Stimulated activated naive CD8-positive, alpha-beta T cell treated with anti-CD3 and anti-CD28 coated beads, Interleukin-15, amount 100 ng/mL, for 72 hours (primary cell): ENCODE measurements at regions not wholly inside any gene's neighbourhood (a gene's known extent, or its start where the extent isn't known, plus 50 kb on each side); places are given as distances from the start of the nearest gene placed in this dataset.

ENCODE experiments used
- ATAC-seq: fragments of 150-1000 bp; cut with Tn5 transposase; 2 replicates; pipeline ENCODE4 v1.10.0; 2021; ENCODE audit warnings: mild to moderate bottlenecking, moderate library complexity
- DNase-seq, 2 donors: peaks; one replicate each; pipeline ENCODE4 v3.0.0; 2021 to 2022
- H3K27ac Mint-ChIP-seq, 2 donors: one replicate each; pipeline ENCODE4 v1.8.0; 2022; ENCODE audit warnings: mild to moderate bottlenecking in 2 of 2, mixed read lengths in 2 of 2, moderate library complexity in 2 of 2
- H3K27me3 Mint-ChIP-seq: one replicate; pipeline ENCODE4 v1.8.0; 2022; ENCODE audit warnings: mixed read lengths
- H3K4me1 Mint-ChIP-seq: one replicate; pipeline ENCODE4 v1.8.0; 2022; ENCODE audit warnings: mild to moderate bottlenecking, mixed read lengths
- H3K4me3 Mint-ChIP-seq, 2 donors: one replicate each; pipeline ENCODE4 v1.8.0; 2022; ENCODE audit warnings: mild to moderate bottlenecking in 2 of 2, mixed read lengths in 2 of 2, moderate library complexity in 1 of 2
- H3K9me3 Mint-ChIP-seq, 2 donors: one replicate each; pipeline ENCODE4 v1.8.0; 2022; ENCODE audit warnings: mixed read lengths in 2 of 2

- no peak for DNase-seq
- no peak for ATAC-seq
- no peak overlapping the region for H3K4me3 Mint-ChIP-seq
- peaks cover 25 to 28% of the 10 kb centered on the region in 2 donors for H3K9me3 Mint-ChIP-seq
- H3K27ac Mint-ChIP-seq, result no peak overlapping the region
- no peaks in the 10 kb centered on the region for H3K4me1 Mint-ChIP-seq
- no peaks in the 10 kb centered on the region for H3K27me3 Mint-ChIP-seq
Observed at GRCh38 chr17:77733576-77734296, 224.8 kb upstream of the TNRC6C start.

DNA sequence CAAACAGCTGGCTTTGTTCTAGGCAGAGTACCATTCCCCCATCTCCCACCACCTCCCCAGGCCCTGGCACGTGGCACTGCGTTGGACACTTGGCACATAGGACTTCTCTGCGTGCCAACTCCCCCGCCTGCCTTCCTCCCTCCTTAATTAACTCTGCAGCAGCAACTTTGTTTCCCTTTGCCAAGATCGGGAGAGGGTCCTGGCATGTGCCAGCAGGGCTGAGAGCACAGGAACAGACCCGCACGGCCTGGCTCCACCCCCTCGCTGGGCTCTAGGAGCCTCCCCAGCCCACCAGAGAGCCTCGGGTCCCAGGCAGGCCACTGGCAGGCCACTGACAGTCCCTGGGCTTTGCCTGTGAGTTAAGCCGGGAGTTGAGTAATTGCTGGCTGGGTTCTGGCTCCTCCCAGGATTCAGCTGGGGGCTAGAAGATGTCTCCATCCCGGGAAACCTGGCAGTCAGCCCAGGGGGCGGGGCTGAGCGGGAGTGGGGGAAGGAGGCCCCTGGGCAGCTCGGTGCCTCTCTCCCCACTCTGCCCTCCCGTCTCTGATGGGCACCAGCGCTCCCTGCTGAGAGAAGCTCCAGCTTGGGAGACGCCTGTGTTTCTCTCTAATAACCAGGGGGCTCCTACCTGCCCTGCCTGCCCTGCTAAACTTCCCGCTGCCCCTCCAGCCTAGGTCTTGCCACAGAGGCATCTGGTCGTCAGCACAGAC, 224.0 kb upstream of the TNRC6C start:
- peak in 1 of 2 donors; percentile 6 for DNase-seq
- Mint-ChIP-seq H3K27me3 (no peaks in the 10 kb centered on the region), H3K4me3 (no peak overlapping the region), H3K27ac (no peak overlapping the region), H3K9me3 (peaks cover 25 to 28% of the 10 kb centered on the region in 2 donors), H3K4me1 (no peaks in the 10 kb centered on the region)
- ATAC-seq, result no peak

DNA sequence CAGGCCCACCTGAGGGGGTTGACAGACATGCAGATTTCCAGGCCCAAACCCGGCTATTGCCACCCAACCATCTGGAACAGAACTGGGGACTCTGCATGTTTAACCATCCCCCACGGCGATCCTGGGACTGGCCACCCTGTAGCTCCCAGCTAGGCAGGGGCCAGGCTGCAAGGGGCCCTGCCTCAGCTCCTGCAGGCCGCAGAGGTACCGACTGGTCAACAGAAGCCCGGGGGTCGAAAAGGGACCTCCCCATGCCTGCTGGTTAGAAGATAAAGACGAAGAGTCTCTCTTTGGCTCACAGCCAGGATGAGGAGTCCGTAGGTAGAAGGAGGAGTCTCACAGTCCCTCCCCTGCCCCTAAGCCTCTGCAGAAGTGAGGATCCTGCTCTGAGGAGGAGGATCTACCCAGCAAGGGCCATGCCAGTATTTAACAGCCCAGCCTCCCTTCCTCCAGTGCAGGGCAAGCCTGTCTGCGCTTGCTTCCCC, 223.4 kb upstream of the TNRC6C start:
- ATAC-seq, result no peak
- Mint-ChIP-seq H3K27me3 (no peaks in the 10 kb centered on the region), H3K27ac (no peak overlapping the region), H3K4me1 (no peaks in the 10 kb centered on the region), H3K4me3 (no peak overlapping the region), H3K9me3 (peaks cover 25 to 26% of the 10 kb centered on the region in 2 donors)
- DNase-seq, result peak in 1 of 2 donors; percentile 6

DNA sequence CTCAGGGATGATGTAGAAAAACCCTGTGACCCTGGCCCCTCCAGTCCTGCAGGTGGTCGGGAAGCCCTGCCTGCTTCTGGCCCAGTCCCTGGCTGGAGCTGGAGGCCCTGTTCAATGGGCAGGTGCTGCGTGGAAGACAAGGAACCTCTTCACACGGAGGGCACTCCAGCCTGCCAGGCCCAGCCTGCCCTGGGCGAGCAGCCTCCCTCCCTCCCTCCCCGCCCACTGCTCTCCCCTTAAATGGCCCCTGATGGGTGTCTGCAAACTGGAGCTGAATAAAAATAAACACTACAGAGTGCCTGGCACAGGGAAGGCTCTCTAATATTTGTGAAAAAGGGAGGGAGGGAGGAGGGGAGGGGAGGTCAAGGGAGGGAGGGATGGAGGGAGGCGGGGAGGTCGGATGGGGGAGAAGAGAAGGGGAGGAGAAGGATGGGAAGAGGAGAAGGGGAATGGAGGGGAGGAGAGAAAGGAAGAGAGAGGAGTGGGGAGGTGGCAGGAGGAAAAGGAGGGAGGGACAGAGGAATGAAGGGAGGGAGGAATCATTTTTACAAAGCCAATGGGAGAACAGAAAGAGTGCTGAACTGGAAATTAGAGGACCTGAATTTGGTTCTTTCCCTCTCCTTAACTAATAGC, 222.8 kb upstream of the TNRC6C start:
- H3K9me3 Mint-ChIP-seq, result peaks cover 20 to 25% of the 10 kb centered on the region in 2 donors
- H3K4me3 Mint-ChIP-seq, result no peak overlapping the region
- no peaks in the 10 kb centered on the region for H3K4me1 Mint-ChIP-seq
- H3K27ac Mint-ChIP-seq, result peak overlapping the region in 1 of 2 donors; percentile 54
- H3K27me3 Mint-ChIP-seq, result no peaks in the 10 kb centered on the region
- ATAC-seq (no peak), DNase-seq (peak in 1 of 2 donors; percentile 3)

DNA sequence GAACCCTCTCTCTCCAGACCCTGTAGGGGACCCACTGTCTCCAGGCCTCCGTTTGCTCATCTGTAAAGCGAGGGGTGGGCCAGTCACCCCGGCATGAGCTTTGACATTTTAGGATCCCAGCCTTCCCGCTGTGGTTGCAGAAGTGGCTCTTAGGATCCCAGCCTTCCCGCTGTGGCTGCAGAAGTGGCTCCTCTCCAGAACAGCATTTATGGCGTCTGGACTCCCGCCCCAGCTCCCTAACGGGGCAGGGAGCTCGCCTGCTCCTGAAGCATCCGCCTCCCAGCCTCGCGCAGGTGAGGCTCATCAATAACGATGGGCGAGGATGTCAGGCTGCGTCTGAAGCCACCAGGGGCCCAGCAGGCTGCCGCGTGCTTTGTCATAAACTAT, 222.3 kb upstream of the TNRC6C start:
- no peak overlapping the region for H3K27ac Mint-ChIP-seq
- no peaks in the 10 kb centered on the region for H3K27me3 Mint-ChIP-seq
- H3K9me3 Mint-ChIP-seq, result peaks cover 19 to 25% of the 10 kb centered on the region in 2 donors
- ATAC-seq (no peak), DNase-seq (peak in 1 of 2 donors; percentile 2)
- no peak overlapping the region for H3K4me3 Mint-ChIP-seq
- no peaks in the 10 kb centered on the region for H3K4me1 Mint-ChIP-seq

- Mint-ChIP-seq H3K27me3 (no peaks in the 10 kb centered on the region), H3K4me1 (no peaks in the 10 kb centered on the region), H3K27ac (no peak overlapping the region), H3K9me3 (peaks cover 19 to 24% of the 10 kb centered on the region in 2 donors), H3K4me3 (no peak overlapping the region)
- ATAC-seq, result no peak
- peak in 1 of 2 donors; percentile 2 for DNase-seq
Observed at GRCh38 chr17:77736721-77737120, 221.8 kb upstream of the TNRC6C start.

GRCh38 chr17:77737442-77738265, 220.8 kb upstream of the TNRC6C start:
- Mint-ChIP-seq H3K9me3 (peaks cover 11 to 15% of the 10 kb centered on the region in 2 donors), H3K4me3 (no peak overlapping the region), H3K27ac (no peak overlapping the region), H3K4me1 (no peaks in the 10 kb centered on the region), H3K27me3 (no peaks in the 10 kb centered on the region)
- ATAC-seq (no peak), DNase-seq (peak in 1 of 2 donors; percentile 3)

GRCh38 chr17:77738751-77739531, 219.6 kb upstream of the TNRC6C start:
- no peak overlapping the region for H3K4me3 Mint-ChIP-seq
- H3K27ac Mint-ChIP-seq, result no peak overlapping the region
- ATAC-seq (no peak), DNase-seq (peak in 1 of 2 donors; percentile 2)
- no peaks in the 10 kb centered on the region for H3K4me1 Mint-ChIP-seq
- H3K9me3 Mint-ChIP-seq, result peaks cover 0 to 2% of the 10 kb centered on the region in 2 donors
- no peaks in the 10 kb centered on the region for H3K27me3 Mint-ChIP-seq

DNA sequence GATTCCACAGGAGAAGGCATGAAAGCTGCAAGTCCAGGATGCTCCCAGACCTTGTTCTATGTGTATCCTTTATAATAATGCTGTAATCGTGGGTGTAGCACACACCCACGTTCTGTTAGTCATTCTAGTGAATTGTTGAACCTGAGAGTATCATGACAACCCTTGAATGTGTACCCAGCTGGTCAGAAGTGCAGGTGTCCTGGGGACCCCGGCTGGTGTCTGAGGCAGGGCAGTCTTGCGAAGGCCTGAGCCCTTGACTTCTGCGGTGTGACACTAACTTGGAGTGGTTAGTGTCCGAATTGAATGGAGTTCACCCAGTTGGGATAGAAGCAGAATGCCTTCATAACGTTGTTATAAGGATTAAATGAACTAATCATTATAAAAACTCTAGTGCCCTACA, 218.0 kb upstream of the TNRC6C start:
- no peaks in the 10 kb centered on the region for H3K4me1 Mint-ChIP-seq
- no peak overlapping the region for H3K4me3 Mint-ChIP-seq
- peaks cover 0 to 12% of the 10 kb centered on the region in 2 donors for H3K9me3 Mint-ChIP-seq
- DNase-seq (no peak), ATAC-seq (no peak)
- H3K27ac Mint-ChIP-seq, result no peak overlapping the region
- no peaks in the 10 kb centered on the region for H3K27me3 Mint-ChIP-seq

DNA sequence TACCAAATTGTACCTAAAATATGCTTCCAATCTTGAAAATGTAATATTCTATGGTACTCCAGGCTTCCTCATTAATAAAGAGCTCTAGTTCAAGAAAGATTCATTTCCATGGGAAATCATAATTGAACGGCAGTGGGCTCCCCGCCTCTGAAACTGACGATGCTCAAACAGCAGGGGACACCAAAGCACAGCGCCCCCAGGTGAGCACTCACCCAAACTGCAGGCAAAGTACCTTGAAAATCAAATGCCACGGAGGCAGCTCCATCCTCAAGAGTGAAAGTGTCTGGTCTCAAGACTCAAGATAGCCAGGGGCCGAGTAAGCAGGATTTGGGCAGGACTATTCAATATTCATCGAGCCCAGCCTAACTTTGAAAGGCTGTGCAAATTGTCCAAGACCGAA, 217.4 kb upstream of the TNRC6C start:
- Mint-ChIP-seq H3K27me3 (no peaks in the 10 kb centered on the region), H3K27ac (no peak overlapping the region), H3K4me3 (no peak overlapping the region), H3K4me1 (no peaks in the 10 kb centered on the region), H3K9me3 (peaks cover 0 to 12% of the 10 kb centered on the region in 2 donors)
- ATAC-seq (no peak), DNase-seq (peak; percentile 7 to 30)

- Mint-ChIP-seq H3K27ac (no peak overlapping the region), H3K4me3 (no peak overlapping the region), H3K27me3 (no peaks in the 10 kb centered on the region), H3K4me1 (no peaks in the 10 kb centered on the region), H3K9me3 (peaks cover 0 to 12% of the 10 kb centered on the region in 2 donors)
- DNase-seq, result no peak
- ATAC-seq, result no peak
Observed at GRCh38 chr17:77742579-77742978, 215.9 kb upstream of the TNRC6C start.

- ATAC-seq (no peak), DNase-seq (no peak)
- Mint-ChIP-seq H3K9me3 (peaks cover 0 to 12% of the 10 kb centered on the region in 2 donors), H3K4me1 (peaks cover 5% of the 10 kb centered on the region), H3K4me3 (no peak overlapping the region), H3K27me3 (no peaks in the 10 kb centered on the region), H3K27ac (no peak overlapping the region)
Observed at GRCh38 chr17:77744066-77744988, 214.2 kb upstream of the TNRC6C start.

DNA sequence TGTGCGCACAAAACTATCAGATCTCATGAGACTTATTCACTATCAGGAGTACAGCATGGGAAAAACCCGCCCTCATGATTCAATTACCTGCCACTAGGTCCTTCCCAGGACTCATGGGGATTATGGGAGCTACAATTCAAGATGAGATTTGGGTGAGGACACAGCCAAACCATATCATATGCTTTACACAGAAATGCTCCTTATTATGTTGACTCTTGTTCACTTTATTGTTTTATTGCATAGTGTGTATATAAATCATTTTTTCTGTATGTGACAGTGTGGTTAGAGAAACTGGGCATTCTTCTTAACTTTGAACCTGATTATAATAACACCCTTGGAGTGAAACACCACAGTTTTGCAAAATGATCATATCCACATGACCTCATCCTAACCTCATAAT, 212.8 kb upstream of the TNRC6C start:
- Mint-ChIP-seq H3K27ac (no peak overlapping the region), H3K4me1 (peaks cover 5% of the 10 kb centered on the region), H3K9me3 (peaks cover 0 to 12% of the 10 kb centered on the region in 2 donors), H3K4me3 (no peak overlapping the region), H3K27me3 (no peaks in the 10 kb centered on the region)
- DNase-seq (no peak), ATAC-seq (no peak)

- Mint-ChIP-seq H3K4me3 (no peak overlapping the region), H3K9me3 (peaks cover 0 to 12% of the 10 kb centered on the region in 2 donors), H3K4me1 (peaks cover 5% of the 10 kb centered on the region), H3K27ac (peak overlapping the region in 1 of 2 donors; percentile 4), H3K27me3 (no peaks in the 10 kb centered on the region)
- DNase-seq, result no peak
- ATAC-seq, result no peak
Observed at GRCh38 chr17:77746393-77746792, 212.1 kb upstream of the TNRC6C start.
